ENCODE measurements at regions not wholly inside any gene's neighbourhood (a gene's known extent, or its start where the extent isn't known, plus 50 kb on each side); places are given as distances from the start of the nearest gene placed in this dataset.
"Not testable (repeated sequence)": the region's sequence is repeated elsewhere in the genome, so short reads cannot be mapped to it uniquely, and the experiment has no call there.

- DNase-seq = no peak
Observed at GRCh38 chr2:21353879-21354679, 230.3 kb downstream of the TDRD15 start.

GRCh38 chr2:21356086-21356856 is 232.5 kb downstream of the TDRD15 start:
- peak; percentile 65 for DNase-seq

GRCh38 chr2:21356857-21357255 is 233.1 kb downstream of the TDRD15 start:
- DNase-seq = no peak

GRCh38 chr2:21358976-21359375 is 235.2 kb downstream of the TDRD15 start:
- no peak for DNase-seq

- DNase-seq = no peak
Observed at GRCh38 chr2:21361384-21361783, 237.6 kb downstream of the TDRD15 start.

- peak; percentile 93 for DNase-seq
Observed at GRCh38 chr2:21361957-21362486, 238.3 kb downstream of the TDRD15 start.

DNA sequence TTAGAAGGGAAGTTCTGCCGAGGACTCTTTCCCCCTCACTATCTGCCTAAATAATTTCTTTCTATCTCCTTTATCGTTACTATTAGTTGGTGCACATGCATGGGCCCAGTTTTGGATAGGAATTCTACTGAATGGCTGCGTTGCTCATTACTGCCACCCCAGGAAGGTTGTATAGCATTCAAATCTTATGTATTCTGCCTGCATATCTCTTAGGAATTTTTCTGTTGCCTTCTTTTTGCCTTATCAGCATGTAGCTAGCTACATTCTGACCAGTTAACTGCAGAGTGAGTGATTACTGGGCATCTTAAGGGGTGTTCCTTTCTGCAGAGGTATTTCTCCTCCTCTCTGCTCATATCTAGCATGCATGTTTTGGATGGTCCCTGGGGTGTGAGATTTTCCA is 239.6 kb downstream of the TDRD15 start:
- no peak for DNase-seq

GRCh38 chr2:21367421-21367820 is 243.7 kb downstream of the TDRD15 start:
- no peak for DNase-seq

GRCh38 chr2:21369787-21370186 is 246.0 kb downstream of the TDRD15 start:
- DNase-seq = no peak

GRCh38 chr2:21371499-21372003 is 247.8 kb downstream of the TDRD15 start:
- DNase-seq = no peak

GRCh38 chr2:21372654-21373053 is 248.9 kb downstream of the TDRD15 start:
- peak; percentile 29 for DNase-seq

DNA sequence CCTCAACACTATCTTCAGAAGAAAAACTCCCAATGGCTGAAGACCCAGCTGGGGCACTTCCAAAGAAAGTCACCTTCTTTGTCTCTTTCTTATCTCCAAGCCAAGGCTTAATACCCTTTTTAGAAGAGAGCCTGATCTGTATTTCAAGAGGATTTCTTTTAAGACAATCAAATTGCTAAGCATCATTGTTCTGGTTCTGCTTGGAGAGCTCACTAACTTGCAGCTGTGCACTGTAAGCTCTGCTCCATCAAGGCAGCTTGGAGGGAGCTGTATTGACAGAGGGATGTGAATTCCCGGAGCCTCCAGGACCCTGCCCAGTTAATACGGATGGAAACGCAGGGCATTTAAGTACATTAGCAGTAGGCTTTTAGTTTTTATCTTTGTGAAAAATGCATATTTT is 253.1 kb downstream of the TDRD15 start:
- no peak for DNase-seq

DNA sequence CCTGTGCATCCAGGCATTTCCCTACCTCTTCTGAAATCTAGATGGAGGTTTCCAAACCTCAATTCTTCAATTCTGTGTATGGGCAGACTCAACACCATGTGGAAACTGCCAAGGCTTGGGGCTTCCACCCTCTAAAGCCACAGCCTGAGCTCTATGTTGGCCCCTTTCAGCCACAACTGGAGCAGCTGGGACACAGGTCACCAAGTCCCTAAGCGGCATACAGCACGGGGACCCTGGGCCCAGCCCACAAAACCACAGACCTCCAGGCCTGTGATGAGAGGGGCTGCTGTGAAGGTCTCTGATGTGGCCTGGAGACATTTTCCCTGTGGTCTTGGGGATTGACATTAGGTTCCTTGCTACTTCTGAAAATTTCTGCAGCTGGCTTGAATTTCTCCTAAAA is 255.4 kb downstream of the TDRD15 start:
- no peak for DNase-seq

DNA sequence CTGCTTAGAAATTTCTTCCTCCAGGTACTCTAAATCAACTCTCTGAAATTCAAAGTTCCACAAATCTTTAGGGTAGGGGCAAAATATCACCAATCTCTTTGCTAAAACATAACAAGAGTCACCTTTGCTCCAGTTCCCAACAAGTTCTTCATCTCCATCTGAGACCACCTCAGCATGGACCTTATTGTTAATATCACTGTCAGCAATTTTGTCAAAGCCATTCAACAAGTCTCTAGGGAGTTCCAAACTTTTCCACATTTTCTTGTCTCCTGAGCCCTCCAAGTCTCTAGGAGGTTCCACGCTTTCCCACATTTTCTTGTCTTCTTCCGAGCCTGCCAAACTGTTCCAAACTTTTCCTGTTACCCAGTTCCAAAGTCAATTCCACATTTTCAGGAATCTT is 255.9 kb downstream of the TDRD15 start:
- not testable (repeated sequence) for DNase-seq

- peak; percentile 82 for DNase-seq
Observed at GRCh38 chr2:21381421-21381820, 257.7 kb downstream of the TDRD15 start.

GRCh38 chr2:21382701-21383520 is 259.1 kb downstream of the TDRD15 start:
- peak; percentile 59 for DNase-seq

GRCh38 chr2:21386666-21387065 is 262.9 kb downstream of the TDRD15 start:
- no peak for DNase-seq

DNA sequence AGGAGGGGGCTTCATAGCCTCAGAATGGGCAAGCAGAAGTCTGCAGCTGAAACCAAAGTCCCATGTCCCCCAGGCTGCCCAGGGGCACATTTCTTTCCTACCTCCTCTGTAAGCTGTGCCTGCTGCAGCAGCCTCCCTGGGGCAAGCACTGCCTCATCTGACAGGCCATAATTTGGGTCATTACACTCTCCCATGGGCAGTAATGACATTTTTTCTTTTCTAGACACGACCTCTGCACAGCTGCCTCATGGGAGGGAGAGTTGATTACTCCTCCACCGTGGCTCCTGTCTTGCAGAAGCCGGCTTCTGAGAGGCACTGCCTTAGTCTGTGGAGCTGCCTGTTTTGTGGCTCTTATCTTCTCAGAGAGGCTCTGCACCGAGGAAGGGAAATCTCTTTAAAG is 268.9 kb downstream of the TDRD15 start:
- no peak for DNase-seq

DNA sequence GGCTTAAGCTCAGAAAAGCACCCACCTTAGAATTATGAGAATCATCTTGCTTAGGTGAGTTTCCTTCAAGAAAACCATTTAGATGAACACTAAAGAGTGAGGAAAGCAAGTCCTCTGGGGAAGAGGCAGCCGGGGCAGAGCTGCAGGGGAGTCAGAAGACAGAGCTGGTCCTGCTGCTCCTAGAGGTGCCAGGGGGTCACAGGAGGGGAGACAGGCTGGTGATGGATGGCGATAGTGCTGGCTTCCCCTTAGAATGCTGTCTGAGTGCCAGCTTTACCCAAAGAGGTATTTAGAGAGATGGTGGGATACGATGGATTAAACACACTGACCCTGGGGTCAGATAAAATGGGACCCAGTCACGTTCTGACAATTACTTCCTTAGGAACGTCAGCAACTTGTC is 269.4 kb downstream of the TDRD15 start:
- DNase-seq = no peak

DNA sequence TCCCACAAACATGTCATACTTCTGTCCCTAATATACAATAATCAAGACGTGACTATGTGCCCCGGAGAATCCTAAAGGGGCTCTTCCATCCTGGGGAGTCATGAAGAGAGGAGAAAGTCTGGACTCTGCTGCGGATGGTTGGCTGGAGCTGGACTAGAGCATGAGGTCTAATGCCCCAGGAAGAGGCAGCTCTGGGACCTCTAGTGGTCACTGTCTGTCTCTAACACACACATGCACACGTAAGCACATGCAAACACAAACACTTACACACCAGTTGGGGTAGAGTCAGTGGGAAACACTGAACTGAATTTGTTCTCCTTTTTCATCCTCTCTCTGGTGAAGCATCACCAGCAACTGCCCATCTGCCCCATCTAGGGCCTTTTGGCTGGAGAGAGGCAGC is 271.6 kb downstream of the TDRD15 start:
- DNase-seq = no peak

- no peak for DNase-seq
Observed at GRCh38 chr2:21396252-21396651, 272.5 kb downstream of the TDRD15 start.

DNA sequence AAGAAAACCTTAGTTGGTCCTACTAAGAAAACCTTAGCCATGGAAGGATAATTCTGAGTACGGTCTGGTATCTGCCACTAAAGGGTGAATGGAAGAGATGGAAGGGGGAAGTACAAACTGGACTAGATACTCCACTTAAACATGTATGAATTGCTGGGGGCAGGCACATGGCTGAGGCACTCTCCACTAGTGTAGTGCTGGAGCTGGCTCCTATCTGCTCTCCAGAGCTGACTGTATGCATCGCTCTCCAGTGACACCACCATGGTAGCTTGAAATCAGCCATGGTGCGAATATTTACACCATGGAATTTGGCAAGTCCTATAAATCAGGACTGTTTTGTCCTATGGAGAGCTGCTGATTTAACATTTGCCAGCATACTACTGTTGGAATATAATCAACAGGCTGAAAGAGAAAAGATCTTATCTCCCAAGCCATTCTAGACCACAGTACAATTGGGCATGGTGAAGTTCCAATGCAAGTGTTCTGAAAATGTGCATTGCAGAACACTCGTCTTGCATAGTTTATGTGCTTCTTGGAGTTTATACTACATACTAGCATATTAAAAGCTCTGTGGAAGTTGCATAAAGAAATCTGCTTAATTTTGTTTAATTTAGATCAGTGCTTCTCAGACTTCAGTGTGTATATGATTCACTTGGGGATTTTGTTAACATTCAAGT is 277.4 kb downstream of the TDRD15 start:
- no peak for DNase-seq

Data from NCI-H2171 treated with DMSO at 0.1 percent for 48 hours (cell line).